ENCODE measurements at regions not wholly inside any gene's neighbourhood (a gene's known extent, or its start where the extent isn't known, plus 50 kb on each side); places are given as distances from the start of the nearest gene placed in this dataset.
"Not testable (repeated sequence)": the region's sequence is repeated elsewhere in the genome, so short reads cannot be mapped to it uniquely, and the experiment has no call there.

GRCh38 chr2:192948316-192948715 is 753.6 kb upstream of the TMEFF2 start:
- no peak for DNase-seq (ENCODE audit: insufficient read length, low spot score)
- FAIRE-seq: no peak
- TF ChIP-seq CTCF (IDR thresholded peaks at IDR 0.05; ENCODE audit: insufficient read depth, missing control alignments): no peak

- no peak for TF ChIP-seq CTCF (IDR thresholded peaks at IDR 0.05; ENCODE audit: insufficient read depth, missing control alignments)
- no peak for FAIRE-seq
Measured at GRCh38 chr2:192947352-192947751, 752.6 kb upstream of the TMEFF2 start.

GRCh38 chr2:192940767-192941166 is 746.0 kb upstream of the TMEFF2 start:
- FAIRE-seq (no peak), DNase-seq (ENCODE audit: insufficient read length, low spot score) (no peak)
- no peak for TF ChIP-seq CTCF (IDR thresholded peaks at IDR 0.05; ENCODE audit: insufficient read depth, missing control alignments)

More at GRCh38 chr2:192947352-192947751, 752.6 kb upstream of the TMEFF2 start:
- no peak for DNase-seq (ENCODE audit: insufficient read length, low spot score)

GRCh38 chr2:192932376-192932775 is 737.6 kb upstream of the TMEFF2 start:
- DNase-seq (ENCODE audit: insufficient read length, low spot score) (no peak), FAIRE-seq (no peak)
- no peak for TF ChIP-seq CTCF (IDR thresholded peaks at IDR 0.05; ENCODE audit: insufficient read depth, missing control alignments)

GRCh38 chr2:192921631-192922030 is 726.9 kb upstream of the TMEFF2 start:
- not testable (repeated sequence) for DNase-seq (ENCODE audit: insufficient read length, low spot score); FAIRE-seq

- no peak for DNase-seq (ENCODE audit: insufficient read length, low spot score)
- no peak for TF ChIP-seq CTCF (IDR thresholded peaks at IDR 0.05; ENCODE audit: insufficient read depth, missing control alignments)
- FAIRE-seq: no peak
Measured at GRCh38 chr2:192901446-192901845, 706.7 kb upstream of the TMEFF2 start.

- TF ChIP-seq CTCF (IDR thresholded peaks at IDR 0.05; ENCODE audit: insufficient read depth, missing control alignments): no peak
- DNase-seq (ENCODE audit: insufficient read length, low spot score) (no peak), FAIRE-seq (no peak)
Measured at GRCh38 chr2:192899466-192899865, 704.7 kb upstream of the TMEFF2 start.

- not testable (repeated sequence) for FAIRE-seq; DNase-seq (ENCODE audit: insufficient read length, low spot score)
Measured at GRCh38 chr2:192893976-192894375, 699.2 kb upstream of the TMEFF2 start.

All from D721Med (cell line).